GM23338 (cell line): ENCODE measurements at regions not wholly inside any gene's neighbourhood (a gene's known extent, or its start where the extent isn't known, plus 50 kb on each side); places are given as distances from the start of the nearest gene placed in this dataset.

ENCODE experiments used
- ATAC-seq: fragments of 200-7000 bp; cut with Tn5 transposase; 3 replicates; pipeline ENCODE4 v1.9.1; 2020
- DNase-seq: peaks from one replicate; pipeline ENCODE4 v3.0.0-alpha.2; 2015; ENCODE audit warnings: low spot score
- H2AFZ ChIP-seq: fragments of 200-600 bp; sonication (generic); 2 replicates; pipeline ENCODE4 v1.8.0; 2016; ENCODE audit warnings: antibody characterized with exemption, mild to moderate bottlenecking, moderate library complexity
- H3F3A ChIP-seq: fragments of 200-600 bp; sonication (generic); replicated peaks from 2 replicates; pipeline ENCODE4 v1.8.0; 2017; ENCODE audit warnings: antibody characterized with exemption, mixed run types, low read depth
- H3K27ac ChIP-seq: fragments of 200-600 bp; sonication (generic); 2 replicates; pipeline ENCODE4 v1.6.1; 2016; ENCODE audit warnings: low read depth
- H3K27me3 ChIP-seq: fragments of 200-600 bp; sonication (generic); 2 replicates; pipeline ENCODE4 v1.8.0; 2016; ENCODE audit warnings: mild to moderate bottlenecking, mixed run types, moderate library complexity; ENCODE audit not compliant: insufficient read depth
- H3K36me3 ChIP-seq: fragments of 200-600 bp; sonication (generic); 2 replicates; pipeline ENCODE4 v1.8.0; 2016; ENCODE audit warnings: mild to moderate bottlenecking; ENCODE audit not compliant: insufficient read depth
- H3K4me1 ChIP-seq: fragments of 200-600 bp; sonication (generic); 2 replicates; pipeline ENCODE4 v1.8.0; 2016; ENCODE audit warnings: mild to moderate bottlenecking, moderate library complexity; ENCODE audit not compliant: insufficient read depth
- H3K4me2 ChIP-seq: fragments of 200-600 bp; sonication (generic); 2 replicates; pipeline ENCODE4 v1.7.1; 2017; ENCODE audit warnings: mixed run types
- H3K4me3 ChIP-seq: fragments of 200-600 bp; sonication (generic); 2 replicates; pipeline ENCODE4 v1.6.1; 2016; ENCODE audit warnings: mixed run types
- H3K79me2 ChIP-seq: fragments of 200-600 bp; sonication (generic); replicated peaks from 2 replicates; pipeline ENCODE4 v1.8.0; 2017; ENCODE audit warnings: mild to moderate bottlenecking; ENCODE audit not compliant: insufficient read depth
- H3K9me2 ChIP-seq: fragments of 200-600 bp; sonication (generic); 2 replicates; pipeline ENCODE4 v1.8.0; 2017; ENCODE audit not compliant: insufficient read depth
- H4K20me1 ChIP-seq: fragments of 200-600 bp; sonication (generic); replicated peaks from 2 replicates; pipeline ENCODE4 v1.8.0; 2017; ENCODE audit warnings: mild to moderate bottlenecking; ENCODE audit not compliant: insufficient read depth
- H3K27ac Mint-ChIP-seq: 2 replicates; pipeline ENCODE4 v1.8.0; 2020; ENCODE audit warnings: inconsistent platforms, mild to moderate bottlenecking, moderate library complexity, mixed read lengths
- H3K27me3 Mint-ChIP-seq: 3 replicates; pipeline ENCODE4 v1.8.0; 2022; ENCODE audit warnings: low read depth, mild to moderate bottlenecking, moderate library complexity, mixed read lengths, inconsistent platforms; ENCODE audit not compliant: insufficient read depth, poor library complexity
- H3K36me3 Mint-ChIP-seq: 3 replicates; pipeline ENCODE4 v1.8.0; 2021; ENCODE audit warnings: low read depth, mild to moderate bottlenecking, inconsistent platforms, moderate library complexity, mixed read lengths
- H3K4me1 Mint-ChIP-seq: 3 replicates; pipeline ENCODE4 v1.8.0; 2020; ENCODE audit warnings: mild to moderate bottlenecking, inconsistent platforms, mixed read lengths
- H3K4me3 Mint-ChIP-seq: 3 replicates; pipeline ENCODE4 v1.8.0; 2021; ENCODE audit warnings: moderate library complexity, mild to moderate bottlenecking, inconsistent platforms, mixed read lengths
- H3K9me3 Mint-ChIP-seq: 3 replicates; pipeline ENCODE4 v1.8.0; 2020; ENCODE audit warnings: moderate library complexity, mild to moderate bottlenecking, inconsistent platforms, mixed read lengths
- CREB1 ChIP-seq: fragments of 250-450 bp; sonication (Bioruptor Pico); IDR thresholded peaks from 2 replicates; pipeline ENCODE4 v1.5.0; 2020; ENCODE audit warnings: low read depth, mild to moderate bottlenecking, moderate library complexity
- ETS1 ChIP-seq: IDR thresholded peaks from 2 replicates; pipeline ENCODE4 v1.6.1; 2016; ENCODE audit warnings: antibody characterized with exemption
- EZH2 ChIP-seq: fragments of 200-600 bp; sonication (generic); IDR thresholded peaks from one replicate; pipeline ENCODE4 v1.8.0; 2017; ENCODE audit warnings: antibody characterized with exemption, mild to moderate bottlenecking, low read depth; ENCODE audit not compliant: unreplicated experiment
- EZH2phosphoT487 ChIP-seq: fragments of 200-600 bp; sonication (generic); IDR thresholded peaks from one replicate; pipeline ENCODE4 v1.8.1; 2018; ENCODE audit warnings: antibody characterized with exemption; ENCODE audit not compliant: unreplicated experiment
- JUNB ChIP-seq: IDR thresholded peaks from one replicate; pipeline ENCODE4 v1.6.1; 2016; ENCODE audit warnings: antibody characterized with exemption; ENCODE audit not compliant: unreplicated experiment
- NANOG ChIP-seq: IDR thresholded peaks from 2 replicates; pipeline ENCODE4 v1.6.1; 2016; ENCODE audit warnings: antibody characterized with exemption, borderline replicate concordance
- POLR2AphosphoS5 ChIP-seq: IDR thresholded peaks from 2 replicates; pipeline ENCODE4 v1.6.1; 2016; ENCODE audit warnings: antibody characterized with exemption, low read depth
- REST ChIP-seq: IDR thresholded peaks from one replicate; pipeline ENCODE4 v1.6.1; 2018; ENCODE audit warnings: antibody characterized with exemption; ENCODE audit not compliant: unreplicated experiment
- ZNF114 ChIP-seq: fragments of 250-450 bp; sonication (Bioruptor Pico); IDR thresholded peaks from 2 replicates; pipeline ENCODE4 v1.5.0; 2020; ENCODE audit warnings: mild to moderate bottlenecking, moderate library complexity
- ZNF331 ChIP-seq: fragments of 250-450 bp; sonication (Bioruptor Pico); IDR thresholded peaks from 2 replicates; pipeline ENCODE4 v1.5.0; 2020; ENCODE audit warnings: low read depth, mild to moderate bottlenecking, moderate library complexity
- ZNF462 ChIP-seq: fragments of 250-450 bp; sonication (Bioruptor Pico); IDR thresholded peaks from 2 replicates; pipeline ENCODE4 v1.5.0; 2020; ENCODE audit warnings: mild to moderate bottlenecking, moderate library complexity

- TF ChIP-seq POLR2AphosphoS5 (peak; percentile 73), ZNF114 (CRISPR knock-in tag) (no peak), NANOG (peak; percentile 82), EZH2phosphoT487 (no peak), ZNF331 (CRISPR knock-in tag) (no peak)
- Mint-ChIP-seq H3K36me3 (no peaks in the 10 kb centered on the region), H3K9me3 (peaks cover 4% of the 10 kb centered on the region; the same call in 2 of the 3 replicates), H3K4me3 (no peak overlapping the region), H3K4me1 (peaks cover 19% of the 10 kb centered on the region), H3K27ac (no peak overlapping the region), H3K27me3 (peaks cover 82% of the 10 kb centered on the region)
- no peaks in the 10 kb centered on the region for H3K36me3 ChIP-seq
- ATAC-seq (peak; percentile 97), DNase-seq (peak; percentile 90)
- H3F3A ChIP-seq = no peaks in the 10 kb centered on the region
- H2AFZ ChIP-seq = no peak overlapping the region
- H3K4me2 ChIP-seq = no peak overlapping the region
- 0 out of 2 replicates have a peak, but pooled peaks cover 3% of the 10 kb centered on the region for H3K9me2 ChIP-seq
- peaks cover 17% of the 10 kb centered on the region for H3K4me1 ChIP-seq
- H3K4me3 ChIP-seq = no peak overlapping the region
- peaks cover 94% of the 10 kb centered on the region for H3K27me3 ChIP-seq
- no peaks in the 10 kb centered on the region for H3K79me2 ChIP-seq
- H4K20me1 ChIP-seq = peaks cover 7% of the 10 kb centered on the region; the same call in 1 of the 2 replicates
- H3K27ac ChIP-seq = no peak overlapping the region
Observed at GRCh38 chr13:53276265-53276664, 247.7 kb downstream of the OLFM4 start.

- no peak overlapping the region for H3K27ac ChIP-seq
- DNase-seq = no peak
- H2AFZ ChIP-seq = no peak overlapping the region
- peaks cover 7% of the 10 kb centered on the region for H3K4me1 Mint-ChIP-seq
- no peak overlapping the region for H3K4me3 Mint-ChIP-seq
- peaks cover 4% of the 10 kb centered on the region; the same call in 2 of the 3 replicates for H3K9me3 Mint-ChIP-seq
- H4K20me1 ChIP-seq = peaks cover 5% of the 10 kb centered on the region; the same call in 1 of the 2 replicates
- H3K79me2 ChIP-seq = no peaks in the 10 kb centered on the region
- ATAC-seq = no peak
- H3K27ac Mint-ChIP-seq = no peak overlapping the region
- H3K27me3 ChIP-seq = peaks cover 97% of the 10 kb centered on the region
- H3K27me3 Mint-ChIP-seq = peaks cover 49% of the 10 kb centered on the region
- H3K4me1 ChIP-seq = peaks cover 7% of the 10 kb centered on the region; the same call in 1 of the 2 replicates
- H3K36me3 ChIP-seq = no peaks in the 10 kb centered on the region
- no peak overlapping the region for H3K4me3 ChIP-seq
- H3K4me2 ChIP-seq = no peak overlapping the region
- H3K36me3 Mint-ChIP-seq = no peaks in the 10 kb centered on the region
- H3F3A ChIP-seq = no peaks in the 10 kb centered on the region
- H3K9me2 ChIP-seq = 0 out of 2 replicates have a peak, but pooled peaks cover 3% of the 10 kb centered on the region
- TF ChIP-seq ZNF114 (CRISPR knock-in tag) (no peak), REST (no peak), ETS1 (no peak), ZNF331 (CRISPR knock-in tag) (no peak), CREB1 (no peak), JUNB (no peak), EZH2phosphoT487 (no peak), EZH2 (no peak), ZNF462 (CRISPR knock-in tag) (no peak), POLR2AphosphoS5 (no peak), NANOG (no peak)
Observed at GRCh38 chr13:53281677-53282076, 253.1 kb downstream of the OLFM4 start.
